ENCODE measurements at regions not wholly inside any gene's neighbourhood (a gene's known extent, or its start where the extent isn't known, plus 50 kb on each side); places are given as distances from the start of the nearest gene placed in this dataset.

GRCh38 chr14:104424406-104425072, 155.0 kb upstream of the C14orf180 start:
- Mint-ChIP-seq H3K9me3 (ENCODE audit: unreplicated experiment) (peaks cover 4% of the 10 kb centered on the region), H3K4me3 (ENCODE audit: unreplicated experiment) (no peak overlapping the region), H3K27me3 (ENCODE audit: unreplicated experiment) (peaks cover 16% of the 10 kb centered on the region), H3K36me3 (ENCODE audit: unreplicated experiment) (no peaks in the 10 kb centered on the region), H3K27ac (ENCODE audit: unreplicated experiment) (no peak overlapping the region), H3K4me1 (ENCODE audit: low read depth, unreplicated experiment) (peaks cover 18% of the 10 kb centered on the region)
- no peak for DNase-seq
- TF ChIP-seq CTCF (IDR thresholded peaks at IDR 0.05; ENCODE audit: partially characterized antibody, unreplicated experiment): no peak

GRCh38 chr14:104425171-104425681, 154.3 kb upstream of the C14orf180 start:
- Mint-ChIP-seq H3K4me3 (ENCODE audit: unreplicated experiment) (no peak overlapping the region), H3K27ac (ENCODE audit: unreplicated experiment) (no peak overlapping the region), H3K9me3 (ENCODE audit: unreplicated experiment) (peaks cover 6% of the 10 kb centered on the region), H3K4me1 (ENCODE audit: low read depth, unreplicated experiment) (peaks cover 14% of the 10 kb centered on the region), H3K27me3 (ENCODE audit: unreplicated experiment) (peaks cover 18% of the 10 kb centered on the region), H3K36me3 (ENCODE audit: unreplicated experiment) (no peaks in the 10 kb centered on the region)
- TF ChIP-seq CTCF (IDR thresholded peaks at IDR 0.05; ENCODE audit: partially characterized antibody, unreplicated experiment): no peak
- no peak for DNase-seq

- H3K27me3 Mint-ChIP-seq (ENCODE audit: unreplicated experiment): peaks cover 22% of the 10 kb centered on the region
- no peak overlapping the region for H3K27ac Mint-ChIP-seq (ENCODE audit: unreplicated experiment)
- H3K4me3 Mint-ChIP-seq (ENCODE audit: unreplicated experiment): no peak overlapping the region
- TF ChIP-seq CTCF (IDR thresholded peaks at IDR 0.05; ENCODE audit: partially characterized antibody, unreplicated experiment): no peak
- peaks cover 9% of the 10 kb centered on the region for H3K9me3 Mint-ChIP-seq (ENCODE audit: unreplicated experiment)
- peaks cover 14% of the 10 kb centered on the region for H3K4me1 Mint-ChIP-seq (ENCODE audit: low read depth, unreplicated experiment)
- no peak for DNase-seq
- H3K36me3 Mint-ChIP-seq (ENCODE audit: unreplicated experiment): peaks cover 5% of the 10 kb centered on the region
These were observed 153.6 kb upstream of the C14orf180 start for GRCh38 chr14:104425763-104426646.

- TF ChIP-seq CTCF (IDR thresholded peaks at IDR 0.05; ENCODE audit: partially characterized antibody, unreplicated experiment): no peak
- Mint-ChIP-seq H3K4me3 (ENCODE audit: unreplicated experiment) (no peak overlapping the region), H3K27ac (ENCODE audit: unreplicated experiment) (no peak overlapping the region), H3K4me1 (ENCODE audit: low read depth, unreplicated experiment) (peaks cover 9% of the 10 kb centered on the region), H3K27me3 (ENCODE audit: unreplicated experiment) (peaks cover 20% of the 10 kb centered on the region), H3K36me3 (ENCODE audit: unreplicated experiment) (peaks cover 6% of the 10 kb centered on the region), H3K9me3 (ENCODE audit: unreplicated experiment) (peaks cover 11% of the 10 kb centered on the region)
- DNase-seq: no peak
These were observed 152.3 kb upstream of the C14orf180 start for GRCh38 chr14:104427131-104427851.

All from glutamatergic neuron (in vitro differentiated cells).